ENCODE measurements at regions not wholly inside any gene's neighbourhood (a gene's known extent, or its start where the extent isn't known, plus 50 kb on each side); places are given as distances from the start of the nearest gene placed in this dataset.

GRCh38 chr15:70532531-70533186 is 230.7 kb downstream of the UACA start:
- Histone ChIP-seq H3K27ac (no peak overlapping the region), H3K4me1 (no peaks in the 10 kb centered on the region), H3K4me3 (no peak overlapping the region), H3K36me3 (no peaks in the 10 kb centered on the region), H3K27me3 (no peaks in the 10 kb centered on the region), H3K9me3 (no peaks in the 10 kb centered on the region)
- no peak for DNase-seq
- intact Hi-C loops (cut with DNase I; ENCODE audit: low total_unique reads) = no loop called here
- TF ChIP-seq CTCF (IDR thresholded peaks at IDR 0.05) = no peak
- TF ChIP-seq POLR2A (IDR thresholded peaks at IDR 0.05) = no peak

GRCh38 chr15:70531576-70531975 is 231.8 kb downstream of the UACA start:
- Histone ChIP-seq H3K4me3 (no peak overlapping the region), H3K9me3 (no peaks in the 10 kb centered on the region), H3K27me3 (no peaks in the 10 kb centered on the region), H3K4me1 (no peaks in the 10 kb centered on the region), H3K36me3 (no peaks in the 10 kb centered on the region), H3K27ac (no peak overlapping the region)
- intact Hi-C loops (cut with DNase I; ENCODE audit: low total_unique reads) = no loop called here
- DNase-seq = no peak
- no peak for TF ChIP-seq CTCF (IDR thresholded peaks at IDR 0.05)
- no peak for TF ChIP-seq POLR2A (IDR thresholded peaks at IDR 0.05)

- no peak overlapping the region for H3K27ac ChIP-seq
- no peaks in the 10 kb centered on the region for H3K27me3 ChIP-seq
- no peak overlapping the region for H3K4me3 ChIP-seq
- no peak for DNase-seq
- no peaks in the 10 kb centered on the region for H3K36me3 ChIP-seq
- H3K4me1 ChIP-seq = no peaks in the 10 kb centered on the region
- TF ChIP-seq POLR2A (IDR thresholded peaks at IDR 0.05) (no peak), CTCF (IDR thresholded peaks at IDR 0.05) (no peak)
- intact Hi-C loops (cut with DNase I; ENCODE audit: low total_unique reads) = no loop called here
- H3K9me3 ChIP-seq = no peaks in the 10 kb centered on the region
These were observed 232.5 kb downstream of the UACA start for GRCh38 chr15:70530906-70531305.

DNA sequence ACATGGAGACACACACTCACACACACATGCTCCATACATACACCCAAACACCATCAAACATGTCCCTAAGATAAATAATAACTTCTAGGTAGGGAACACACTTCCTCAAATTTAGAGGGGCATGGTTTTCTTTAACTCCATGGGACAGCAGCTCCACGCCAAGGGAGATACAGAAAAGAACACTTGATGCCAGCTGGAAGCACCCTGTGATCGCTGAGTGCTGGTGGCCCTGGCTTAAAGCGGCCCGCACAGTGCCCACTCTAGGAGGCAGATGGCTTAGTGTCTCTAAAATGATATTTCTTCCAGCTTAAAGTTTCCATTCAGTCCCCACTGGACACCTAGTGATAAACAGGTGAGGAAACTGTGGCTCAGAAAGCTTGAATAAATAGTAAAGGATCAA is 232.9 kb downstream of the UACA start:
- TF ChIP-seq CTCF (IDR thresholded peaks at IDR 0.05) (no peak), POLR2A (IDR thresholded peaks at IDR 0.05) (no peak)
- H3K27me3 ChIP-seq = no peaks in the 10 kb centered on the region
- no peaks in the 10 kb centered on the region for H3K4me1 ChIP-seq
- H3K27ac ChIP-seq = no peak overlapping the region
- H3K4me3 ChIP-seq = no peak overlapping the region
- no peaks in the 10 kb centered on the region for H3K36me3 ChIP-seq
- no peak for DNase-seq
- H3K9me3 ChIP-seq = no peaks in the 10 kb centered on the region
- intact Hi-C loops (cut with DNase I; ENCODE audit: low total_unique reads) = no loop called here

- H3K9me3 ChIP-seq = no peaks in the 10 kb centered on the region
- H3K36me3 ChIP-seq = no peaks in the 10 kb centered on the region
- H3K4me3 ChIP-seq = no peak overlapping the region
- no peak overlapping the region for H3K27ac ChIP-seq
- no peak for DNase-seq
- TF ChIP-seq CTCF (IDR thresholded peaks at IDR 0.05) (no peak), POLR2A (IDR thresholded peaks at IDR 0.05) (no peak)
- no peaks in the 10 kb centered on the region for H3K27me3 ChIP-seq
- H3K4me1 ChIP-seq = no peaks in the 10 kb centered on the region
- intact Hi-C loops (cut with DNase I; ENCODE audit: low total_unique reads) = no loop called here
These were observed 233.3 kb downstream of the UACA start for GRCh38 chr15:70530017-70530499.
